ENCODE measurements at regions not wholly inside any gene's neighbourhood (a gene's known extent, or its start where the extent isn't known, plus 50 kb on each side); places are given as distances from the start of the nearest gene placed in this dataset.
"Not testable (repeated sequence)": the region's sequence is repeated elsewhere in the genome, so short reads cannot be mapped to it uniquely, and the experiment has no call there.

- no peak for DNase-seq (ENCODE audit: low read depth)
Measured at GRCh38 chr11:64428693-64429092, 69.7 kb downstream of the RPS6KA4 start.

- DNase-seq (ENCODE audit: low read depth), result no peak
Measured at GRCh38 chr11:64429970-64430369, 71.0 kb downstream of the RPS6KA4 start.

- DNase-seq (ENCODE audit: low read depth), result no peak
Measured at GRCh38 chr11:64430645-64431044, 71.7 kb downstream of the RPS6KA4 start.

GRCh38 chr11:64436000-64436399, 77.0 kb downstream of the RPS6KA4 start:
- DNase-seq (ENCODE audit: low read depth), result no peak

GRCh38 chr11:64437426-64437825, 78.5 kb downstream of the RPS6KA4 start:
- DNase-seq (ENCODE audit: low read depth), result no peak

GRCh38 chr11:64438986-64439771, 80.2 kb downstream of the RPS6KA4 start:
- no peak for DNase-seq (ENCODE audit: low read depth)

GRCh38 chr11:64439772-64440491, 81.0 kb downstream of the RPS6KA4 start:
- not testable (repeated sequence) for DNase-seq (ENCODE audit: low read depth)

- no peak for DNase-seq (ENCODE audit: low read depth)
Measured at GRCh38 chr11:64441127-64441526, 82.2 kb downstream of the RPS6KA4 start.

GRCh38 chr11:64443001-64443400, 84.0 kb downstream of the RPS6KA4 start:
- DNase-seq (ENCODE audit: low read depth), result no peak

GRCh38 chr11:64444838-64445441, 86.0 kb downstream of the RPS6KA4 start:
- no peak for DNase-seq (ENCODE audit: low read depth)

GRCh38 chr11:64445651-64446050, 86.7 kb downstream of the RPS6KA4 start:
- DNase-seq (ENCODE audit: low read depth), result no peak

GRCh38 chr11:64447831-64448598, 89.1 kb downstream of the RPS6KA4 start:
- DNase-seq (ENCODE audit: low read depth), result no peak

- peak; percentile 50 for DNase-seq (ENCODE audit: low read depth)
Measured at GRCh38 chr11:64448599-64449380, 89.8 kb downstream of the RPS6KA4 start.

- peak; percentile 58 for DNase-seq (ENCODE audit: low read depth)
Measured at GRCh38 chr11:64449381-64450167, 90.6 kb downstream of the RPS6KA4 start.

GRCh38 chr11:64450168-64450560, 91.2 kb downstream of the RPS6KA4 start:
- no peak for DNase-seq (ENCODE audit: low read depth)

GRCh38 chr11:64451856-64452255, 92.9 kb downstream of the RPS6KA4 start:
- no peak for DNase-seq (ENCODE audit: low read depth)

GRCh38 chr11:64453466-64453865, 94.5 kb downstream of the RPS6KA4 start:
- DNase-seq (ENCODE audit: low read depth), result no peak

- no peak for DNase-seq (ENCODE audit: low read depth)
Measured at GRCh38 chr11:64455456-64456261, 96.7 kb downstream of the RPS6KA4 start.

- no peak for DNase-seq (ENCODE audit: low read depth)
Measured at GRCh38 chr11:64456509-64457320, 97.8 kb downstream of the RPS6KA4 start.
